A549 (cell line): ENCODE measurements at regions not wholly inside any gene's neighbourhood (a gene's known extent, or its start where the extent isn't known, plus 50 kb on each side); places are given as distances from the start of the nearest gene placed in this dataset.

Experiments used
- EHMT2 ChIP-seq: fragments of 200-600 bp; sonication (generic); IDR thresholded peaks from 2 replicates; pipeline ENCODE4 v1.6.1; 2016; ENCODE audit warnings: antibody characterized with exemption, low read depth, mild to moderate bottlenecking, moderate library complexity
- KDM1A ChIP-seq: fragments of 200-600 bp; sonication (generic); IDR thresholded peaks from 2 replicates; pipeline ENCODE4 v1.6.1; 2016; ENCODE audit warnings: low read depth, mild to moderate bottlenecking
- POLR2A ChIP-seq: IDR thresholded peaks from 2 replicates; pipeline ENCODE4 v1.6.1; 2012; ENCODE audit warnings: mild to moderate bottlenecking, low read length
- RFX5 ChIP-seq: fragments of 450-650 bp; IDR thresholded peaks from 2 replicates; pipeline ENCODE4 v1.7.1; 2014; ENCODE audit warnings: antibody characterized with exemption, mild to moderate bottlenecking, moderate library complexity
- TF ChIP-seq, protein P1 (sequence below): fragments of 150-350 bp; IDR thresholded peaks from 2 replicates; pipeline ENCODE4 v1.6.1; 2014; ENCODE audit warnings: low read depth, mild to moderate bottlenecking, low read length
- TF ChIP-seq, protein P2 (sequence below): fragments of >200 bp; sonication (Bioruptor Twin); formaldehyde crosslinking; IDR thresholded peaks from 3 replicates; pipeline ENCODE4 v1.5.1; 2016
- TF ChIP-seq, protein P3 (sequence below): IDR thresholded peaks from 2 replicates; pipeline ENCODE4 v1.6.1; 2012

DNA sequence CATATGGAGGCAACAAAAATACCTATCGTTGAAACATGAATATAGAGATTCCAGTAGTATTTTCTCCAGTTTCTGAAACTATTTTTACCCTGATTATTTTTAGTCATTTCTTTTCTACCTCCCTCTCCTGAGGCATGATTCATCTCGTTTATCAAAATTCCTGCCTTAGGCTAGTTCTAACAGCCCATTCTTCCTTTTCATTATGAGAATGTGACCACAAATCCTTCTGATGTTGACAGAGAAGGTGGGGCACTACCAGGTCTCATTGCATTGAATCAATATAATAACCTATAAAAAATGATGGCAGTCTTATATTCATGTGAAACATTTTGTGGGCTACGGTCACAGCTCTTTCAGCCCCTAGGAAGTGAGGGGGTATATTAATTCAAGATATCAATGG is 406.5 kb upstream of the UBE2E3 start:
- TF ChIP-seq POLR2A, result no peak
- TF ChIP-seq RFX5, result no peak
- TF ChIP-seq, protein P1, sequence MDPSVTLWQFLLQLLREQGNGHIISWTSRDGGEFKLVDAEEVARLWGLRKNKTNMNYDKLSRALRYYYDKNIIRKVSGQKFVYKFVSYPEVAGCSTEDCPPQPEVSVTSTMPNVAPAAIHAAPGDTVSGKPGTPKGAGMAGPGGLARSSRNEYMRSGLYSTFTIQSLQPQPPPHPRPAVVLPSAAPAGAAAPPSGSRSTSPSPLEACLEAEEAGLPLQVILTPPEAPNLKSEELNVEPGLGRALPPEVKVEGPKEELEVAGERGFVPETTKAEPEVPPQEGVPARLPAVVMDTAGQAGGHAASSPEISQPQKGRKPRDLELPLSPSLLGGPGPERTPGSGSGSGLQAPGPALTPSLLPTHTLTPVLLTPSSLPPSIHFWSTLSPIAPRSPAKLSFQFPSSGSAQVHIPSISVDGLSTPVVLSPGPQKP, result no peak
- no peak for TF ChIP-seq KDM1A
- no peak for TF ChIP-seq EHMT2
- TF ChIP-seq, protein P2, sequence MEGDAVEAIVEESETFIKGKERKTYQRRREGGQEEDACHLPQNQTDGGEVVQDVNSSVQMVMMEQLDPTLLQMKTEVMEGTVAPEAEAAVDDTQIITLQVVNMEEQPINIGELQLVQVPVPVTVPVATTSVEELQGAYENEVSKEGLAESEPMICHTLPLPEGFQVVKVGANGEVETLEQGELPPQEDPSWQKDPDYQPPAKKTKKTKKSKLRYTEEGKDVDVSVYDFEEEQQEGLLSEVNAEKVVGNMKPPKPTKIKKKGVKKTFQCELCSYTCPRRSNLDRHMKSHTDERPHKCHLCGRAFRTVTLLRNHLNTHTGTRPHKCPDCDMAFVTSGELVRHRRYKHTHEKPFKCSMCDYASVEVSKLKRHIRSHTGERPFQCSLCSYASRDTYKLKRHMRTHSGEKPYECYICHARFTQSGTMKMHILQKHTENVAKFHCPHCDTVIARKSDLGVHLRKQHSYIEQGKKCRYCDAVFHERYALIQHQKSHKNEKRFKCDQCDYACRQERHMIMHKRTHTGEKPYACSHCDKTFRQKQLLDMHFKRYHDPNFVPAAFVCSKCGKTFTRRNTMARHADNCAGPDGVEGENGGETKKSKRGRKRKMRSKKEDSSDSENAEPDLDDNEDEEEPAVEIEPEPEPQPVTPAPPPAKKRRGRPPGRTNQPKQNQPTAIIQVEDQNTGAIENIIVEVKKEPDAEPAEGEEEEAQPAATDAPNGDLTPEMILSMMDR, result no peak
- TF ChIP-seq, protein P3, sequence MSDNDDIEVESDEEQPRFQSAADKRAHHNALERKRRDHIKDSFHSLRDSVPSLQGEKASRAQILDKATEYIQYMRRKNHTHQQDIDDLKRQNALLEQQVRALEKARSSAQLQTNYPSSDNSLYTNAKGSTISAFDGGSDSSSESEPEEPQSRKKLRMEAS, result no peak
